NCI-H1417 treated with DMSO at 0.1 percent for 48 hours (cell line): ENCODE measurements at regions not wholly inside any gene's neighbourhood (a gene's known extent, or its start where the extent isn't known, plus 50 kb on each side); places are given as distances from the start of the nearest gene placed in this dataset.

Experiments
- DNase-seq: peaks from one replicate; lab custom pipeline; 2025; lab: John Stamatoyannopoulos, UW

- DNase-seq = no peak
These were observed 235.8 kb downstream of the SLC6A15 start for GRCh38 chr12:84676787-84677186.

- no peak for DNase-seq
These were observed 250.8 kb downstream of the SLC6A15 start for GRCh38 chr12:84661786-84662185.

DNA sequence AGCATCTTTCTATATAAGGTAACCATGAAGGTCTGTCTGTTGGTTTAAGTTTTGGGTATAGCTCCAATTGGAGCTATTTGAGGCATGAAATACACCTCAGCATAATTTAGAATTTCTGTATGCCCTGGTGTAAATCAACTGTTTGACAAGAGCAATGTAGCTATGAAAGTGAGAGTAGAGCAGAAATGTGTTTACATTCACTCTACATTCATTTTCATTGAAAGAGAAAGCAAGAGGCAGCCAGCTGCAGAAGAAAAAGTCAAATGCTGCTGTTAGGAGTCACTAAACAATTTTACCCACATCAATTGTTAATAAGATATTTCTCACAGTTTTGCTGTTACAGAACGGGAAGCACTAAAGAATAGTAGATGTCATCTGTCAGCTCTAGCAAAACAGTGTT is 252.5 kb downstream of the SLC6A15 start:
- no peak for DNase-seq

DNA sequence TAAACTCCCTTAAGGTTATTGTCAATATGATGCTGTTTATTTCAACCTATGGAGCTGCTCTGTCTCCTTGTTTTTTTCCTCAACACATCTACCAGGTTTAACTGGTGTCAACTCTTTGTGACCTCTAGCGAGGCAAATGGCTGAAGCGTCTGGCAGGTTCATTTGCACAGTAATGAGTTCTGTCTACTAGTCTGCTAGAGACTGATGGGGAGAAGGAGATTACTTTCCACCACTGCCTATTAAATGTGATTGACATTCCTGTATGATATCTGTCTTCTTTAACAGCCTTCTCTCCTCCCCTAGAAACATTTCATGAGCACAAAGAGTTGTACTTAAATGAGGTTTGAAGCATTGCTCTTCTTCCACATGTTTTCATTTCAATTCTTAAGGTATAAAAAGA is 253.7 kb downstream of the SLC6A15 start:
- DNase-seq = no peak

- no peak for DNase-seq
These were observed 255.9 kb downstream of the SLC6A15 start for GRCh38 chr12:84656705-84657104.

GRCh38 chr12:84653482-84653881 is 259.1 kb downstream of the SLC6A15 start:
- no peak for DNase-seq

GRCh38 chr12:84648425-84648824 is 264.2 kb downstream of the SLC6A15 start:
- DNase-seq = no peak

- no peak for DNase-seq
These were observed 267.7 kb downstream of the SLC6A15 start for GRCh38 chr12:84644908-84645307.

- no peak for DNase-seq
These were observed 268.6 kb downstream of the SLC6A15 start for GRCh38 chr12:84643993-84644392.

GRCh38 chr12:84641940-84642545 is 270.6 kb downstream of the SLC6A15 start:
- DNase-seq = no peak

DNA sequence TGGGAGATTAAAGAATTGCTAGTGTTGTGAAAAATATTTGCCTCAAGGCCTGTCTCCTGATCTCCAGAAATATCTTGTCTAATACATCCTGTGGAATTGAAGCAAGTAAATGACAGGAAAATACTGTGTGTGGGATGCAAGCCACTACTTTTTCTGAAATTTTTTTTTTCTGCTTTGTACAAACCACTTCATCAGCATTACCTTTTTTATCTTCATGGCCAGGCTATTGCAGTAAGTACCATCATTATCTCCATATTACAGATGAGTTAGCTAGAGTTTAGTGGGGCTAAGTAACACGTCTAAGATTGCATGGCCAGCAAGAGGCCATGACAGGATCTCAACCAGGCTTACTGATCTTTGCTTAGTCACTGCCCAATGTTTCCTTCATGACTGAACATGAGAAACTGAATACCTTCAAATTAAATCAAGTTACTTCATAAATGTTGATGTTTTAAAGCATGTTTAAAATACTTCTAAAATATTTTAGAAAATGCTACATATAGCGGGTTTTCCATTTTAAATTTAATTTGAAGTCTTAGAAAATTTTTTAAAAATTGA is 273.7 kb downstream of the SLC6A15 start:
- no peak for DNase-seq

DNA sequence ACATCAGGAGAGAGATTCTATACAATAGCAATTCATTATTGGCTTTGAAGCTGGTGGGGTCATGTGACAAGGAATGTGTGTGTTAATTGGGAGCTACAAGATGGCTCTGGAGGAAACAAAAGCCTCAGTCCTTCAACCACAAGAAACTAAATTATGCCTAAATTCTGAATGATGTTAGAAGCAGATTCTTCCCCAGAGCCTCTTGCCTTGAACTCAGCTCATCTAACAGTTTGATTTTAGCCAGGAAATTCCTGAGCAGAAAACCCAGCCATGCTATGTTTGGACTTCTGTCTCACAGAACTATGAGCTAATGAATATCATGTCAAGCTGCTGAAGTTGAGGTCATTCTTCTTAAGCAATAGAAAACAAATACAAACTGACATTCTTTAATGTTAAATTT is 274.7 kb downstream of the SLC6A15 start:
- no peak for DNase-seq

- DNase-seq = no peak
These were observed 275.8 kb downstream of the SLC6A15 start for GRCh38 chr12:84636801-84637290.

- DNase-seq = no peak
These were observed 278.1 kb downstream of the SLC6A15 start for GRCh38 chr12:84634526-84634925.

GRCh38 chr12:84632556-84632955 is 280.0 kb downstream of the SLC6A15 start:
- DNase-seq = no peak

DNA sequence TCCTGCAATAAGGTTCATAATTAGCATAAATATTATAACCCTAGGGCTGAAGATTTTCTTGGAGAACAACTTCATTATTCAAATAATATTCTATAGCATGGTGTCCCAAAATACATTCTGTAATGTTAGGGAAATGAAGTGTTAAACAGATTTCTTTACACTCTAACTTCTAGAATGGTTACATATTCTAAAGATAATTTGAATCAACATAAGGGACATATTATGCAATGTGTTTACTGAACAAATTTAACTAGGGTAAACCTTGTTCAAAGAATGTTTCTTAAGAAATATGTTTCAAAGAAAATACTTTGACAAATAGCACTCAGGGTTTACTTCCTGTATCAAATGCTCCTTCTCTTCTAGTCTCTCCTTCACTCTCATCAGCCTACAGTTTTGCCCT is 281.6 kb downstream of the SLC6A15 start:
- DNase-seq = no peak

GRCh38 chr12:84627593-84627992 is 285.0 kb downstream of the SLC6A15 start:
- no peak for DNase-seq

GRCh38 chr12:84624601-84625000 is 288.0 kb downstream of the SLC6A15 start:
- no peak for DNase-seq

GRCh38 chr12:84619053-84619571 is 293.5 kb downstream of the SLC6A15 start:
- DNase-seq = no peak

GRCh38 chr12:84607170-84607819 is 305.3 kb downstream of the SLC6A15 start:
- no peak for DNase-seq

DNA sequence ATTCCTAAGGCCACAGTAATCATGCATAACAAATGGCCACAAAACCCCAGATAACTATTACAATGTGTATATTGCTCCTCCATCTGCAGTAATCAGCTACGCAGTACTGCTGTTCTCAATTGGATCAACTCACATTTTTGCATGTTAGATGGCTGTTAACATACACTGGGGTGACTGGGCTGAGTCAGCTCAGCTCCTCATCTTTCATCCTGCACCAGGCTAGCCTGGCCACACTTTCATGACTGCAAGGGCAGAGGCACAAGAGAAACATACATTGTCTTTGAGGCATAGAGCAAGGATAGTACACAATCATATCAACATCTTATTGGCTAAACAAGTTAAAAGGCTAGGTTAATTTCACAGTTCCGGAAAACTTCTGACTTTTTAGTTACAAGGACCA is 306.6 kb downstream of the SLC6A15 start:
- DNase-seq = no peak

GRCh38 chr12:84604551-84604950 is 308.0 kb downstream of the SLC6A15 start:
- DNase-seq = no peak

GRCh38 chr12:84603484-84604248 is 308.9 kb downstream of the SLC6A15 start:
- no peak for DNase-seq
